SK-MEL-5 (cell line): ENCODE measurements at regions not wholly inside any gene's neighbourhood (a gene's known extent, or its start where the extent isn't known, plus 50 kb on each side); places are given as distances from the start of the nearest gene placed in this dataset.

Experiments used
- DNase-seq: peaks from one replicate; pipeline ENCODE4 v3.0.0-alpha.2; 2016; ENCODE audit warnings: low read depth, low spot score
- in situ Hi-C: cut with HindIII; loops from 2 replicates; pipeline ENCODE4 v1.10.0; 2016; ENCODE audit warnings: low sequenced_read_pairs, high pct_unique_total_duplicates, low pct_unique_long_range_greater_than_20kb

- peak; percentile 97 for DNase-seq
- in situ Hi-C loops: loop anchor here (10.0 kb wide), 1 partner anchor 108 kb away; the partner anchor contains the start of gene MR1
Observed at GRCh38 chr1:181142096-181142958, 53.8 kb downstream of the IER5 start.

DNA sequence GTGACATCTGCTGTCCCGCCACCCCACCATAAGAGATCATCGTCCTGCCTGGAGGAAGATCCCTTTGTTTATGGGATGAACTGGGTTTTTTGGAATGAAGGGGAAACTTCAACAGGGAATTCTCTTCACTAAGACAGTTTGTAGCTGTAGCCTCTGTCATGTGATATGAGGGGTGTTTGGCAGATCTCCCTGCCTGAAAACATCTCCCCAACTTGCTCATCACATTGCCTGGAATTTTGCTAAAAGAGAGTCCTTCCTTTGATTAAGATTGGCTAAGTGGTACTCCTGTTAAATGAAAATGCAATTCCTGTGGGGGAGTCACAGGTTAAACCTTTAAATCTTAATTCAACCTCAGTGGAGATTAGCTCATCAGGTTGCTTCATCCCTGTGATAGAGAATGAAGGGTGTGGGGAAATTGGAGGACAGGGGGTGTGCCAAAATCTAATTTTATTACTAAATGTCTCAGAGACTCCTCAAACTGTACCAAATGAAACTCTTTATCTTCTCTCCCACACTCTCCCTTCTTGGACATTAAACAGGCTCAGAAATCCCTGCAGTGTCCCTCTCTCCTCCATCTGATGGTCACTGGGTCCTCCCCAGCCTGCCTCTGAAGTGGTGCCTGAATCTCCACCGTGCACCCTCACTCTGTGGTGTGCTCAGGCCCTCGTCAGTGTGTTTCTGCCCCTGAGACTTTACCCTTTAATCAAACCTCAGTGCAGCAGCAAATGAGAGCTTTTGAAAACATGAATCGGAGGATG lies 54.8 kb downstream of the IER5 start:
- in situ Hi-C loops: loop anchor here (10.0 kb wide), 1 partner anchor 108 kb away; the partner anchor contains the start of gene MR1
- no peak for DNase-seq

- DNase-seq: no peak
- in situ Hi-C loops: loop anchor here (10.0 kb wide), 1 partner anchor 109 kb away; the partner anchor contains the start of gene MR1
Observed at GRCh38 chr1:181144238-181144637, 55.7 kb downstream of the IER5 start.

- in situ Hi-C loops: loop anchor here (10.0 kb wide), 1 partner anchor 114 kb away; the partner anchor contains the start of gene MR1
- no peak for DNase-seq
Observed at GRCh38 chr1:181148636-181149035, 60.1 kb downstream of the IER5 start.

- in situ Hi-C loops: loop anchor here (10.0 kb wide), 1 partner anchor 115 kb away; the partner anchor contains the start of gene MR1
- no peak for DNase-seq
Observed at GRCh38 chr1:181149326-181150125, 61.0 kb downstream of the IER5 start.

DNA sequence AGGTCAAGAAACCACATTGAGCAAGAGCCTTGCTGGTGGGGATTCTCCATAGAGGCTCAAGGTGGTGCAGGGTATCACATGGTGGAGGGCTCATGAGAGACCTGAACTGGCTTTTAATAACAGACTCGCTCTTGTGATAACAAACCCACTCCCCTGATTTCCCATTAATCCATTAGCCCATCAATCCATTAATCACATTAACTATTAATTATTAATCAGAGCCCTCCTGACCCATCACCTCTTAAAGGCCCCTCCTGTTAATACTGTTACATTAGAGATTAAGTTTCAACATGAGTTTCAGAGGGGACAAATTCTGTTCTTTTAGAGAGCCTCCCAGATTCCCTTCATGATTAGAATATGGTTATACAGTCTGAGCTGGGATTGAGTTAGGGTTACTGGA lies 61.8 kb downstream of the IER5 start:
- in situ Hi-C loops: no loop called here
- no peak for DNase-seq

GRCh38 chr1:181150842-181151241 lies 62.3 kb downstream of the IER5 start:
- DNase-seq: no peak
- in situ Hi-C loops: no loop called here

DNA sequence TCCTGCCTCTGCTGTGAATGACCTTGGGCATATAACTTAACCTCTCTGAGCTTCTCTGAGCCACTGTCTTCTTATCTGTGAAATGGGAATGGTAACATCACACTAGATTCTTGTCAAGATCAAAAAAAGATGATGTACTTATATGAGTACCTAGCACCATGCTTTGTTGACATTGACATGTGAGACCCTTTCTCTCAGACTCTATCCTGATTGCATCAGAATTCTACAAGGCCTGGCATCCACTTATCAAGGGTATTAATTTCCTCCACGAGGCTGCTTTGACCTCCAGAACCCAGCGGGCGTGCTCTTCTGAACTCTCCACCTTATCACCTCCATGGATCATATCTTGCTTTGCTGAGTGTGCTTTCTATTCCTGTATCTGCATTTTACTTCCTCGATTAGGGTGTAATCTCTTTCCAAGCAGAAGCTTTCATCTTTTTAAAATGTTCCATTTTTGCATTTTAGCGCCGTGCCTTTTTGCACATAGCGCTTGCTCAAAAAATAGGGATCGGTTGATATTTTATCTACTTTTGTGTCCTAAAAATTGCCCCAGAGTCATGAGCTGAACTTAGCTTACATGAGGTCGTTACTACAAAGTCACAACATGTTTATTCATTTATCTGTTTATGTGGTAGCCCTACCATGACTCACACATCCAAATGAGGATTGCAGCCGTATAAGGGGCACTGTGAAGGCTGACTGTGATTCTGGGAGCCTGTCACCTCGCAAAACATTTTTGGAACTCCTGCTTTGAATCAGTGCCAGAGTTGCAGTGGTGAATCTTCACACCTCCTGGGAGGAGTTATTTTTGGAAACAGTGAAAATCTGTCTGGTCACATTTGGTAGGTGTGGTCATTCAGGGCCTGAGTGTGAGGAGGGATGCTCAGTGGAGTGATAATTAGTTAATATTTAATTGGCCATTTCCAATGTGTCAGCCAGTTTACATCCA lies 63.2 kb downstream of the IER5 start:
- in situ Hi-C loops: no loop called here

GRCh38 chr1:181152892-181153633 lies 64.6 kb downstream of the IER5 start:
- peak; percentile 18 for DNase-seq
- in situ Hi-C loops: no loop called here

More for the DNA sequence above, 63.2 kb downstream of the IER5 start:
- no peak for DNase-seq

DNA sequence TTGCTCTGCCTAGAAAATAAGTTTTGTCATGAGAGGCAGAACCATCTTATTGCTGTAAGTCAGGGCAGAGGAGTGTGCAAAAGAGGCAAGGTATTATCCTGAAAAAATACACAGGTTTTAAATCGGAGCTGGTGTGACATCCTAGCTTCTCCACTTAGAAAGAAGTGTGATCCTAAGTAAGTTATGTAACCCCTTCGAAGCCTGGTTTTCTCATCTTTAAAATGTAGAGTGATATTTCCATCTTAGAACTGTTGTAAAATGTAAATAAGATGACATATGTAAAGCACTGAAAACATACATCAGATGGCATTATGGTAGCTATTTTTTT lies 65.1 kb downstream of the IER5 start:
- no peak for DNase-seq
- in situ Hi-C loops: no loop called here

DNA sequence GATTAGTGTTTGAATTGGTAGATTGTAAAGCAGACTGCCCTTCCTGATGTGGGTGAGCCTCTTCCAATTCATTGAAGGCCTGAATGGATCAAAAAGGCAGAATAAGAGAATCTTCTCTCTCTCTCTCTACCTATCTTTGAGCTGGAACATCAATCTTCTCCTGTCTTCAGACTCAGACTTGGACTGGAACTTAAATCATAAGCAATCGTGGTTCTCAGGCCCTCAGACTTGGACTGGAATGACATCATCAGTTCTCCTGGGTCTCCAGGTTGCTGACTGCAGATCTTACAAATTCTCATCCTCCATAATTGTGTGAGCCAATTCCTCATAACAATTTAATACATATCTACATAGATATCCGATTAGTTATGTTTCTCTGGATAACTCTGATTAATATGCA lies 66.8 kb downstream of the IER5 start:
- no peak for DNase-seq
- in situ Hi-C loops: no loop called here

DNA sequence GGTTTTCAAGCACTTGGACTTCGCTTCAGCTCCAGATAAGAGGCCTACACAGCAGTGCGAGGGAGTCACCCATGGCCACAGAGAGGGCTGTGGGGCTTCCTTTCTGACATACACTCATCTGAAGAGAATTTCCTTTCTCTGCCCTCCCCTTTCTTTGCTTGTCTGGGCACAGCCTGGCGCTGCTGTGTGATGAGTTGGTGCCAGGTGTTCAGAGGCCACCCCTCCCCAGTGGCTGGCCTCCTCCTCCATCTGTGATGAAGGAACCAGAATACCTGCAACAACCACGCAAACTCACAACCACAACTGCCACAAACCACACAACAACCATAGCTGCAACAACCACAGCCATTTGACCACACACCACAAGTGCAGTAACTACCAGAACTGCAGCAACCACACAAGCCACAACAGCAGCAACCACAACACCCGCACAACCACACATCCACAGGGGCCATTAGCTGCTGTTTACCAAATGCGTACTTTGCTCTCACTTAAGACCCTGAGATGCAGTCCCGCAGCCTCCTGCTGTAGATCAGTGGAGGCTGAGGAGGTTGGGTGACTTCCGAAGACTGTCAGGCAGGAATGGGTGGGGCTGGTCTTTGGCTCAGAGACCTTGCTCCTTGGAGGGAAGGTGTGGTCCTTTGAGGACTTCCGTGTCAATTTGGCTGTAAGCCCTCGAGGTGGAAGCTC lies 71.1 kb downstream of the IER5 start:
- no peak for DNase-seq
- in situ Hi-C loops: loop anchor here (10.0 kb wide), 1 partner anchor 285 kb away; no protein-coding TSS in a partner anchor

GRCh38 chr1:181160322-181160721 lies 71.8 kb downstream of the IER5 start:
- DNase-seq: no peak
- in situ Hi-C loops: loop anchor here (10.0 kb wide), 1 partner anchor 286 kb away; no protein-coding TSS in a partner anchor

GRCh38 chr1:181160998-181161870 lies 72.7 kb downstream of the IER5 start:
- DNase-seq: no peak
- in situ Hi-C loops: loop anchor here (10.0 kb wide), 1 partner anchor 286 kb away; no protein-coding TSS in a partner anchor

DNA sequence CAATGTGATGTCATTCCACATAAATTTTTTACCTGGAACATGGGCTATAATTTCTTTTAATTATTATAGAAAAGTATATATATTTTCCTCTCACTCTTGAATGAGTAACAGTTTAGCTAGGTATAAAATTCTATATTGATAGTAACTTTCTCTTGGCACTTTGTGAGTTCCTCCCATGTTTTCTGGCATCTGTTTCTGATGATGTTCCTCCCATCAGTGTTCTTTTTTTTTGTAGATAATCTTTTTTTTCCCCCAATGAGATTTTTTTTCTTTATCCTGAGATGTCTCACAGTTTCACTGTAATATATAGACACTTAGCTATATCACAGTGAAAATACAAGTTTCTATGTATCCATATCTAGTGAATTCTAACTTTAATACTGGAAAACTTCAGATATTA lies 75.2 kb downstream of the IER5 start:
- in situ Hi-C loops: loop anchor here (10.0 kb wide), 1 partner anchor 289 kb away; no protein-coding TSS in a partner anchor
- DNase-seq: no peak
